HEK293 (cell line): ENCODE measurements at regions not wholly inside any gene's neighbourhood (a gene's known extent, or its start where the extent isn't known, plus 50 kb on each side); places are given as distances from the start of the nearest gene placed in this dataset.

Experiments
- CTCF ChIA-PET: fragments of 350-600 bp; formaldehyde crosslinking; extraction: SDS; loops from one replicate; lab custom pipeline; 2021; ENCODE audit warnings: antibody characterized with exemption; lab: Yijun Ruan, JAX
- POLR2A ChIA-PET: fragments of 300-600 bp; formaldehyde crosslinking; extraction: SDS; loops from one replicate; lab custom pipeline; 2020; ENCODE audit warnings: antibody characterized with exemption, inconsistent platforms; lab: Yijun Ruan, JAX
- H3K27ac ChIP-seq: fragments of 200-500 bp; sonication (Bioruptor generic); 2 replicates; pipeline ENCODE4 v1.5.1; 2014; ENCODE audit warnings: low read depth, low read length, control low read depth, inconsistent platforms; ENCODE audit errors: extremely low read depth
- H3K36me3 ChIP-seq, 2 experiments: fragments of 200-500 bp in 1 of 2; sonication (Bioruptor generic) in 1 of 2; 1 replicate in 1 of 2; 2 replicates in 1 of 2; pipeline ENCODE4 v1.5.1; 2014 to 2017; ENCODE audit warnings: inconsistent platforms in 2 of 2, low read length in 2 of 2; ENCODE audit not compliant: control insufficient read depth in 2 of 2, insufficient read depth in 1 of 2
- H3K4me1 ChIP-seq: fragments of 200-500 bp; sonication (Bioruptor generic); 2 replicates; pipeline ENCODE4 v1.5.1; 2014; ENCODE audit warnings: mild to moderate bottlenecking, low read length, inconsistent platforms; ENCODE audit not compliant: control insufficient read depth, insufficient read depth
- H3K4me3 ChIP-seq: 2 replicates; pipeline ENCODE4 v1.5.1; 2011; ENCODE audit warnings: low read depth, mild to moderate bottlenecking, control low read depth, low read length, moderate library complexity
- H3K9me3 ChIP-seq: fragments of 200-500 bp; sonication (Bioruptor generic); 2 replicates; pipeline ENCODE4 v1.5.1; 2014; ENCODE audit warnings: low read depth, low read length, inconsistent platforms; ENCODE audit not compliant: control insufficient read depth, insufficient read depth
- IKZF3 ChIP-seq: fragments of 450-650 bp; IDR thresholded peaks from 2 replicates; pipeline ENCODE4 v1.5.0; 2018; ENCODE audit warnings: missing biosample characterization, mild to moderate bottlenecking, missing genetic modification characterization, moderate library complexity
- ZBTB17 ChIP-seq: fragments of 450-650 bp; formaldehyde crosslinking; IDR thresholded peaks from 2 replicates; pipeline ENCODE4 v1.5.1; 2016; ENCODE audit warnings: missing biosample characterization, missing genetic modification characterization
- ZBTB6 ChIP-seq: fragments of 450-650 bp; formaldehyde crosslinking; IDR thresholded peaks from 2 replicates; pipeline ENCODE4 v1.5.1; 2017; ENCODE audit warnings: missing biosample characterization, missing genetic modification characterization
- ZFP37 ChIP-seq: fragments of 450-650 bp; formaldehyde crosslinking; IDR thresholded peaks from 2 replicates; pipeline ENCODE4 v1.5.1; 2016; ENCODE audit warnings: missing biosample characterization, missing genetic modification characterization
- ZNF214 ChIP-seq: fragments of 450-650 bp; formaldehyde crosslinking; IDR thresholded peaks from 2 replicates; pipeline ENCODE4 v1.5.1; 2017; ENCODE audit warnings: missing biosample characterization, mild to moderate bottlenecking, missing genetic modification characterization, borderline replicate concordance
- ZNF23 ChIP-seq: fragments of 450-650 bp; formaldehyde crosslinking; IDR thresholded peaks from 2 replicates; pipeline ENCODE4 v1.5.1; 2016; ENCODE audit warnings: missing biosample characterization, missing genetic modification characterization, borderline replicate concordance
- ZNF280D ChIP-seq: fragments of 450-650 bp; formaldehyde crosslinking; IDR thresholded peaks from 2 replicates; pipeline ENCODE4 v1.5.1; 2016; ENCODE audit warnings: missing biosample characterization, missing genetic modification characterization
- ZNF354C ChIP-seq: fragments of 450-650 bp; formaldehyde crosslinking; IDR thresholded peaks from 2 replicates; pipeline ENCODE4 v1.5.1; 2016; ENCODE audit warnings: missing biosample characterization, missing genetic modification characterization, low read depth, borderline replicate concordance
- ZNF398 ChIP-seq: fragments of 450-650 bp; formaldehyde crosslinking; IDR thresholded peaks from 2 replicates; pipeline ENCODE4 v1.5.1; 2017; ENCODE audit warnings: missing biosample characterization, missing genetic modification characterization
- ZNF433 ChIP-seq: fragments of 450-650 bp; formaldehyde crosslinking; IDR thresholded peaks from 2 replicates; pipeline ENCODE4 v1.5.1; 2016; ENCODE audit warnings: missing biosample characterization, missing genetic modification characterization, low read depth
- ZNF513 ChIP-seq: fragments of 450-650 bp; IDR thresholded peaks from 2 replicates; pipeline ENCODE4 v1.5.1; 2018; ENCODE audit warnings: missing biosample characterization, missing genetic modification characterization
- ZNF544 ChIP-seq: fragments of 450-650 bp; formaldehyde crosslinking; IDR thresholded peaks from 2 replicates; pipeline ENCODE4 v1.5.0; 2017; ENCODE audit warnings: missing biosample characterization, missing genetic modification characterization
- ZNF571 ChIP-seq: fragments of 450-650 bp; formaldehyde crosslinking; IDR thresholded peaks from 2 replicates; pipeline ENCODE4 v1.5.0; 2017; ENCODE audit warnings: missing biosample characterization, missing genetic modification characterization
- ZNF747 ChIP-seq: fragments of 450-650 bp; formaldehyde crosslinking; IDR thresholded peaks from 2 replicates; pipeline ENCODE4 v1.5.1; 2016; ENCODE audit warnings: missing biosample characterization, missing genetic modification characterization
- ZNF768 ChIP-seq: fragments of 450-650 bp; formaldehyde crosslinking; IDR thresholded peaks from 2 replicates; pipeline ENCODE4 v1.5.1; 2018; ENCODE audit warnings: missing biosample characterization, mild to moderate bottlenecking, missing genetic modification characterization
- ZNF830 ChIP-seq: fragments of 450-650 bp; IDR thresholded peaks from 2 replicates; pipeline ENCODE4 v1.5.0; 2018; ENCODE audit warnings: missing biosample characterization, missing genetic modification characterization, low read depth, mild to moderate bottlenecking, moderate library complexity
- ZSCAN16 ChIP-seq: fragments of 450-650 bp; formaldehyde crosslinking; IDR thresholded peaks from 2 replicates; pipeline ENCODE4 v1.5.1; 2016; ENCODE audit warnings: missing biosample characterization, missing genetic modification characterization
- ZSCAN18 ChIP-seq: fragments of 450-650 bp; formaldehyde crosslinking; IDR thresholded peaks from 2 replicates; pipeline ENCODE4 v1.5.1; 2016; ENCODE audit warnings: missing biosample characterization, missing genetic modification characterization
- ZSCAN4 ChIP-seq: fragments of 450-650 bp; formaldehyde crosslinking; IDR thresholded peaks from 2 replicates; pipeline ENCODE4 v1.5.1; 2017; ENCODE audit warnings: missing biosample characterization, missing genetic modification characterization

GRCh38 chr11:45572354-45573123 lies 92.9 kb downstream of the CHST1 start:
- POLR2A ChIA-PET = no interaction called here
- Histone ChIP-seq H3K36me3 (no peaks in the 10 kb centered on the region), H3K4me3 (no peak overlapping the region), H3K4me1 (no peaks in the 10 kb centered on the region), H3K9me3 (no peaks in the 10 kb centered on the region), H3K27ac (no peak overlapping the region)
- CTCF ChIA-PET = interaction anchor here (0.8 to 1.0 kb wide), 3 partner anchors 45 to 199 kb away, joined by 3 to 4 read pairs (median 3); no protein-coding TSS in a partner anchor
- TF ChIP-seq ZBTB17 (tag by site-specific recombination) = no peak
- no peak for TF ChIP-seq ZNF280D (tag by site-specific recombination)
- TF ChIP-seq ZSCAN4 (tag by site-specific recombination) = no peak
- no peak for TF ChIP-seq ZNF768 (tag by site-specific recombination)
- TF ChIP-seq ZFP37 (tag by site-specific recombination) = no peak
- no peak for TF ChIP-seq ZNF544 (tag by site-specific recombination)
- no peak for TF ChIP-seq ZBTB6 (tag by site-specific recombination)
- no peak for TF ChIP-seq ZNF354C (tag by site-specific recombination)
- TF ChIP-seq ZNF830 (tag by site-specific recombination) = no peak
- no peak for TF ChIP-seq ZNF433 (tag by site-specific recombination)
- no peak for TF ChIP-seq ZSCAN18 (tag by site-specific recombination)
- no peak for TF ChIP-seq ZNF513
- no peak for TF ChIP-seq IKZF3

- Histone ChIP-seq H3K27ac (no peak overlapping the region), H3K9me3 (no peaks in the 10 kb centered on the region), H3K4me3 (no peak overlapping the region), H3K36me3 (no peaks in the 10 kb centered on the region), H3K4me1 (no peaks in the 10 kb centered on the region)
- CTCF ChIA-PET = interaction anchor here (0.6 to 1.1 kb wide), 2 partner anchors 26 to 202 kb away, joined by 3 to 4 read pairs; no protein-coding TSS in a partner anchor
- POLR2A ChIA-PET = no interaction called here
- TF ChIP-seq ZNF23 (tag by site-specific recombination) (no peak), ZNF747 (tag by site-specific recombination) (no peak), ZSCAN16 (tag by site-specific recombination) (no peak), ZNF571 (no peak), ZNF398 (no peak), ZNF214 (tag by site-specific recombination) (no peak), ZNF354C (tag by site-specific recombination) (no peak)
Observed at GRCh38 chr11:45569776-45570175, 95.6 kb downstream of the CHST1 start.
